ENCODE measurements at regions not wholly inside any gene's neighbourhood (a gene's known extent, or its start where the extent isn't known, plus 50 kb on each side); places are given as distances from the start of the nearest gene placed in this dataset.
A peak's percentile ranks its signal among the peaks of the same experiment; 100 is the strongest.

- H3K4me3 ChIP-seq: no peak overlapping the region
- DNase-seq (ENCODE audit: low read depth in 1 of 2, low spot score in 1 of 2): peak in 1 of 2 donors; percentile 84
Observed at GRCh38 chr2:46836295-46837111, 79.1 kb downstream of the MCFD2 start.

GRCh38 chr2:46835520-46835919, 80.1 kb downstream of the MCFD2 start:
- H3K27me3 ChIP-seq: no peaks in the 10 kb centered on the region
- no peaks in the 10 kb centered on the region for H3K4me1 ChIP-seq (ENCODE audit: low read depth)
- no peak for DNase-seq (ENCODE audit: low read depth in 1 of 2, low spot score in 1 of 2)
- no peak overlapping the region for H3K27ac ChIP-seq
- no peaks in the 10 kb centered on the region for H3K36me3 ChIP-seq
- H3K4me3 ChIP-seq: no peak overlapping the region
- no peaks in the 10 kb centered on the region for H3K9me3 ChIP-seq (ENCODE audit: low read depth)
- no peak for TF ChIP-seq CTCF (IDR thresholded peaks at IDR 0.05; ENCODE audit: low read depth, low read length)

More at GRCh38 chr2:46836295-46837111, 79.1 kb downstream of the MCFD2 start:
- no peaks in the 10 kb centered on the region for H3K36me3 ChIP-seq
- no peaks in the 10 kb centered on the region for H3K4me1 ChIP-seq (ENCODE audit: low read depth)
- TF ChIP-seq CTCF (IDR thresholded peaks at IDR 0.05; ENCODE audit: low read depth, low read length): no peak
- H3K9me3 ChIP-seq (ENCODE audit: low read depth): no peaks in the 10 kb centered on the region
- no peak overlapping the region for H3K27ac ChIP-seq
- H3K27me3 ChIP-seq: no peaks in the 10 kb centered on the region

GRCh38 chr2:46832543-46832942, 83.1 kb downstream of the MCFD2 start:
- DNase-seq (ENCODE audit: low read depth in 1 of 2, low spot score in 1 of 2): no peak
- Histone ChIP-seq H3K27ac (no peak overlapping the region), H3K4me3 (no peak overlapping the region), H3K9me3 (ENCODE audit: low read depth) (no peaks in the 10 kb centered on the region), H3K27me3 (no peaks in the 10 kb centered on the region), H3K36me3 (no peaks in the 10 kb centered on the region), H3K4me1 (ENCODE audit: low read depth) (no peaks in the 10 kb centered on the region)
- TF ChIP-seq CTCF (IDR thresholded peaks at IDR 0.05; ENCODE audit: low read depth, low read length): no peak

- TF ChIP-seq CTCF (IDR thresholded peaks at IDR 0.05; ENCODE audit: low read depth, low read length): no peak
- no peak for DNase-seq (ENCODE audit: low read depth in 1 of 2, low spot score in 1 of 2)
- Histone ChIP-seq H3K27me3 (no peaks in the 10 kb centered on the region), H3K4me1 (ENCODE audit: low read depth) (no peaks in the 10 kb centered on the region), H3K4me3 (no peak overlapping the region), H3K36me3 (no peaks in the 10 kb centered on the region), H3K27ac (no peak overlapping the region), H3K9me3 (ENCODE audit: low read depth) (no peaks in the 10 kb centered on the region)
Observed at GRCh38 chr2:46831869-46832265, 83.7 kb downstream of the MCFD2 start.

- no peak overlapping the region for H3K4me3 ChIP-seq
- no peaks in the 10 kb centered on the region for H3K4me1 ChIP-seq (ENCODE audit: low read depth)
- H3K36me3 ChIP-seq: no peaks in the 10 kb centered on the region
- no peak for TF ChIP-seq CTCF (IDR thresholded peaks at IDR 0.05; ENCODE audit: low read depth, low read length)
- no peak overlapping the region for H3K27ac ChIP-seq
- no peaks in the 10 kb centered on the region for H3K9me3 ChIP-seq (ENCODE audit: low read depth)
- H3K27me3 ChIP-seq: no peaks in the 10 kb centered on the region
- DNase-seq (ENCODE audit: low read depth in 1 of 2, low spot score in 1 of 2): peak in 1 of 2 donors; percentile 61
Observed at GRCh38 chr2:46831051-46831868, 84.3 kb downstream of the MCFD2 start.

Measured in cardiac muscle cell (in vitro differentiated cells and primary cell).